ENCODE measurements at regions not wholly inside any gene's neighbourhood (a gene's known extent, or its start where the extent isn't known, plus 50 kb on each side); places are given as distances from the start of the nearest gene placed in this dataset.
A peak's percentile ranks its signal among the peaks of the same experiment; 100 is the strongest.

DNA sequence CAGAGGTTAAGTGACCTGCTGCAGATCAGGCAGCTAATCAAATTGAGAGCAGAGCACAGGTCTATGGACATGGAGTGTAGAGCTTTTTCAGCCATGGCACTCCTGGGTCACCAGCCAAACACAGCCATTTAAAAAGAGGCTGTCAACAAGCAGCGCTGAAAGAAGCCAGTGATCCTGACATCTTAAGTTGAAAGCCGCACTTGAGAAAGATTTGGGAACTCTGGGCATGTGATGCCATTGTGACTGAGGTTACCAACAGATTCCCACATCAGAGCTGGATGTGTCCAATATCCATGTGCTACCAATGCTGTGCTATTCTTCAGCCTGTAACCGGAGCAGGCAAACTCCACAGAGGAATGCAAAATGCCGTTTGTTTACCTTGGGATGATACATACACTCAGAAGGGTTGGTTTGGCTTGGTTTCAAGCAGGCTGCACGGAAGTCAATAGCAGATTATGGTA is 56.2 kb upstream of the ABLIM1 start (continued):
- TF ChIP-seq PRDM2 (tag by site-specific recombination; IDR thresholded peaks at IDR 0.05; ENCODE audit: borderline replicate concordance) (no peak), ZNF248 (tag by site-specific recombination; IDR thresholded peaks at IDR 0.05) (no peak), ZNF510 (tag by site-specific recombination; IDR thresholded peaks at IDR 0.05; ENCODE audit: insufficient replicate concordance) (no peak), ZNF544 (tag by site-specific recombination; IDR thresholded peaks at IDR 0.05) (no peak), OSR2 (tag by site-specific recombination; IDR thresholded peaks at IDR 0.05) (peak; percentile 97), ZNF132 (tag by site-specific recombination; IDR thresholded peaks at IDR 0.05; ENCODE audit: borderline replicate concordance) (no peak), ZNF530 (tag by site-specific recombination; IDR thresholded peaks at IDR 0.05; ENCODE audit: low read depth) (no peak), TCF7L2 (IDR thresholded peaks at IDR 0.05; ENCODE audit: borderline replicate concordance, low read depth, low read length) (no peak), IKZF3 (tag by site-specific recombination; IDR thresholded peaks at IDR 0.05) (peak; percentile 89), ZNF548 (tag by site-specific recombination; IDR thresholded peaks at IDR 0.05) (no peak), ZNF175 (tag by site-specific recombination; IDR thresholded peaks at IDR 0.05) (no peak), ZNF791 (tag by site-specific recombination; IDR thresholded peaks at IDR 0.05) (no peak), ZNF768 (tag by site-specific recombination; IDR thresholded peaks at IDR 0.05) (no peak), ZNF514 (tag by site-specific recombination; IDR thresholded peaks at IDR 0.05) (no peak), ZNF654 (tag by site-specific recombination; IDR thresholded peaks at IDR 0.05; ENCODE audit: low read depth) (no peak), AEBP2 (tag by site-specific recombination; IDR thresholded peaks at IDR 0.05; ENCODE audit: borderline replicate concordance) (no peak), HOXD13 (CRISPR knock-in tag; IDR thresholded peaks at IDR 0.05; ENCODE audit: borderline replicate concordance) (no peak), ZNF302 (tag by site-specific recombination; IDR thresholded peaks at IDR 0.05; ENCODE audit: low read depth) (no peak), ZNF610 (tag by site-specific recombination; IDR thresholded peaks at IDR 0.05; ENCODE audit: borderline replicate concordance) (no peak)
- TF ChIP-seq, protein P1, sequence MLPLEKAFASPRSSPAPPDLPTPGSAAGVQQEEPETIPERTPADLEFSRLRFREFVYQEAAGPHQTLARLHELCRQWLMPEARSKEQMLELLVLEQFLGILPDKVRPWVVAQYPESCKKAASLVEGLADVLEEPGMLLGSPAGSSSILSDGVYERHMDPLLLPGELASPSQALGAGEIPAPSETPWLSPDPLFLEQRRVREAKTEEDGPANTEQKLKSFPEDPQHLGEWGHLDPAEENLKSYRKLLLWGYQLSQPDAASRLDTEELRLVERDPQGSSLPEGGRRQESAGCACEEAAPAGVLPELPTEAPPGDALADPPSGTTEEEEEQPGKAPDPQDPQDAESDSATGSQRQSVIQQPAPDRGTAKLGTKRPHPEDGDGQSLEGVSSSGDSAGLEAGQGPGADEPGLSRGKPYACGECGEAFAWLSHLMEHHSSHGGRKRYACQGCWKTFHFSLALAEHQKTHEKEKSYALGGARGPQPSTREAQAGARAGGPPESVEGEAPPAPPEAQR (tag by site-specific recombination; IDR thresholded peaks at IDR 0.05) = no peak
- TF ChIP-seq, protein P2, sequence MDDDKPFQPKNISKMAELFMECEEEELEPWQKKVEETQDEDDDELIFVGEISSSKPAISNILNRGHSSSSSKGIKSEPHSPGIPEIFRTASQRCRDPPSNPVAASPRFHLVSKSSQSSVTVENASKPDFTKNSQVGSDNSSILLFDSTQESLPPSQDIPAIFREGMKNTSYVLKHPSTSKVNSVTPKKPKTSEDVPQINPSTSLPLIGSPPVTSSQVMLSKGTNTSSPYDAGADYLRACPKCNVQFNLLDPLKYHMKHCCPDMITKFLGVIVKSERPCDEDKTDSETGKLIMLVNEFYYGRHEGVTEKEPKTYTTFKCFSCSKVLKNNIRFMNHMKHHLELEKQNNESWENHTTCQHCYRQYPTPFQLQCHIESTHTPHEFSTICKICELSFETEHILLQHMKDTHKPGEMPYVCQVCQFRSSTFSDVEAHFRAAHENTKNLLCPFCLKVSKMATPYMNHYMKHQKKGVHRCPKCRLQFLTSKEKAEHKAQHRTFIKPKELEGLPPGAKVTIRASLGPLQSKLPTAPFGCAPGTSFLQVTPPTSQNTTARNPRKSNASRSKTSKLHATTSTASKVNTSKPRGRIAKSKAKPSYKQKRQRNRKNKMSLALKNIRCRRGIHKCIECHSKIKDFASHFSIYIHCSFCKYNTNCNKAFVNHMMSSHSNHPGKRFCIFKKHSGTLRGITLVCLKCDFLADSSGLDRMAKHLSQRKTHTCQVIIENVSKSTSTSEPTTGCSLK (tag by site-specific recombination; IDR thresholded peaks at IDR 0.05) = no peak
- TF ChIP-seq, protein P3, sequence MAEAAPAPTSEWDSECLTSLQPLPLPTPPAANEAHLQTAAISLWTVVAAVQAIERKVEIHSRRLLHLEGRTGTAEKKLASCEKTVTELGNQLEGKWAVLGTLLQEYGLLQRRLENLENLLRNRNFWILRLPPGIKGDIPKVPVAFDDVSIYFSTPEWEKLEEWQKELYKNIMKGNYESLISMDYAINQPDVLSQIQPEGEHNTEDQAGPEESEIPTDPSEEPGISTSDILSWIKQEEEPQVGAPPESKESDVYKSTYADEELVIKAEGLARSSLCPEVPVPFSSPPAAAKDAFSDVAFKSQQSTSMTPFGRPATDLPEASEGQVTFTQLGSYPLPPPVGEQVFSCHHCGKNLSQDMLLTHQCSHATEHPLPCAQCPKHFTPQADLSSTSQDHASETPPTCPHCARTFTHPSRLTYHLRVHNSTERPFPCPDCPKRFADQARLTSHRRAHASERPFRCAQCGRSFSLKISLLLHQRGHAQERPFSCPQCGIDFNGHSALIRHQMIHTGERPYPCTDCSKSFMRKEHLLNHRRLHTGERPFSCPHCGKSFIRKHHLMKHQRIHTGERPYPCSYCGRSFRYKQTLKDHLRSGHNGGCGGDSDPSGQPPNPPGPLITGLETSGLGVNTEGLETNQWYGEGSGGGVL (tag by site-specific recombination; IDR thresholded peaks at IDR 0.05) = no peak
- TF ChIP-seq, protein P4, sequence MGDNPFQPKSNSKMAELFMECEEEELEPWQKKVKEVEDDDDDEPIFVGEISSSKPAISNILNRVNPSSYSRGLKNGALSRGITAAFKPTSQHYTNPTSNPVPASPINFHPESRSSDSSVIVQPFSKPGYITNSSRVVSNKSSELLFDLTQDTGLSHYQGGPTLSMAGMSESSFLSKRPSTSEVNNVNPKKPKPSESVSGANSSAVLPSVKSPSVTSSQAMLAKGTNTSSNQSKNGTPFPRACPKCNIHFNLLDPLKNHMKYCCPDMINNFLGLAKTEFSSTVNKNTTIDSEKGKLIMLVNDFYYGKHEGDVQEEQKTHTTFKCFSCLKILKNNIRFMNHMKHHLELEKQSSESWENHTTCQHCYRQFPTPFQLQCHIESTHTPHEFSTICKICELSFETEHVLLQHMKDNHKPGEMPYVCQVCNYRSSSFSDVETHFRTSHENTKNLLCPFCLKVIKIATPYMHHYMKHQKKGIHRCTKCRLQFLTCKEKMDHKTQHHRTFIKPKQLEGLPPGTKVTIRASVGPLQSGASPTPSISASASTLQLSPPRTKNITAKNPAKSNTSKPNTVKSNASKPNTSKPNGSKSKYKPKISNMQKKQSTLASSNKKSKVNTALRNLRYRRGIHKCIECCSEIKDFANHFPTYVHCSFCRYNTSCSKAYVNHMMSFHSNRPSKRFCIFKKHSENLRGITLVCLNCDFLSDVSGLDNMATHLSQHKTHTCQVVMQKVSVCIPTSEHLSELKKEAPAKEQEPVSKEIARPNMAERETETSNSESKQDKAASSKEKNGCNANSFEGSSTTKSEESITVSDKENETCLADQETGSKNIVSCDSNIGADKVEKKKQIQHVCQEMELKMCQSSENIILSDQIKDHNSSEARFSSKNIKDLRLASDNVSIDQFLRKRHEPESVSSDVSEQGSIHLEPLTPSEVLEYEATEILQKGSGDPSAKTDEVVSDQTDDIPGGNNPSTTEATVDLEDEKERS (tag by site-specific recombination; IDR thresholded peaks at IDR 0.05) = no peak
- TF ChIP-seq, protein P5, sequence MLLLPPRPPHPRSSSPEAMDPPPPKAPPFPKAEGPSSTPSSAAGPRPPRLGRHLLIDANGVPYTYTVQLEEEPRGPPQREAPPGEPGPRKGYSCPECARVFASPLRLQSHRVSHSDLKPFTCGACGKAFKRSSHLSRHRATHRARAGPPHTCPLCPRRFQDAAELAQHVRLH (tag by site-specific recombination; IDR thresholded peaks at IDR 0.05) = no peak
